SK-N-MC (cell line): ENCODE measurements at regions not wholly inside any gene's neighbourhood (a gene's known extent, or its start where the extent isn't known, plus 50 kb on each side); places are given as distances from the start of the nearest gene placed in this dataset.

Experiments used
- EZH2 ChIP-seq: fragments of 200-600 bp; sonication (generic); IDR thresholded peaks from one replicate; pipeline ENCODE4 v1.6.1; 2017; ENCODE audit warnings: antibody characterized with exemption
- POLR2AphosphoS5 ChIP-seq: IDR thresholded peaks from 2 replicates; pipeline ENCODE4 v1.6.1; 2012; ENCODE audit warnings: mild to moderate bottlenecking, low read depth, low read length, borderline replicate concordance

DNA sequence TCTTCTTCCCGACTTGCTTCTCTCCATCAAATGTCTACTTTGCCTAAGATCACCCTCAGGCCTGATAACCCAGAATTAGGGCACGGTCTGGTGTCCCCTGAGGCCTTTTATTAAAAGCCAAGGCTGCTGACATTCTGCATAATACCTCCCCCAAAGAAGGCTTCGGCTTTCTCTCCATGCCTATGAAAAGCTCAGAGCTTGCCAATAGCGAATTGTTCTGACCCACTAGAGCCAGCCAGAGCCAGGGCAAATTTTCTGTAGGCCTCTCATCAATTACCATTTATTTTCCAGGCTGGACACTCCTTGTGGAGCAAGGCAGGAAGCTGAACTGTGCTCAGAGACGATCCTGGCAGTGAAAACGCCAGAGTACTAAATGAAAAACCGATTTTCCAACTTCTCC, 64.3 kb upstream of the ADRB1 start:
- TF ChIP-seq POLR2AphosphoS5 = no peak
- TF ChIP-seq EZH2 = no peak
